Brain microvascular endothelial cell (primary cell): ENCODE measurements at regions not wholly inside any gene's neighbourhood (a gene's known extent, or its start where the extent isn't known, plus 50 kb on each side); places are given as distances from the start of the nearest gene placed in this dataset.

Experiments used
- DNase-seq: peaks from one replicate; pipeline ENCODE4 v3.0.0-alpha.2; 2020
- H3K27ac ChIP-seq: fragments of 250-450 bp; sonication (Bioruptor Pico); 2 replicates; pipeline ENCODE4 v1.5.1; 2020; ENCODE audit warnings: mild to moderate bottlenecking, moderate library complexity
- H3K27me3 ChIP-seq: fragments of 250-450 bp; sonication (Bioruptor Pico); replicated peaks from 2 replicates; pipeline ENCODE4 v1.5.1; 2020; ENCODE audit warnings: mild to moderate bottlenecking
- H3K36me3 ChIP-seq: fragments of 250-450 bp; sonication (Bioruptor Pico); replicated peaks from 2 replicates; pipeline ENCODE4 v1.5.1; 2020; ENCODE audit warnings: mild to moderate bottlenecking
- H3K4me3 ChIP-seq: 2 replicates; pipeline ENCODE4 v1.5.1; 2011; ENCODE audit warnings: low read depth, mild to moderate bottlenecking, control low read depth, low read length, moderate library complexity
- in situ Hi-C: cut with HindIII; loops from 2 replicates; pipeline ENCODE4 v1.10.0; 2017; ENCODE audit warnings: low sequenced_read_pairs, low pct_ligation_motif_present
- TF ChIP-seq, protein P1 (sequence below): IDR thresholded peaks from 2 replicates; pipeline ENCODE4 v1.5.1; 2011; ENCODE audit warnings: low read depth, mild to moderate bottlenecking, moderate library complexity, low read length, control low read depth, inconsistent platforms; ENCODE audit errors: missing control alignments

DNA sequence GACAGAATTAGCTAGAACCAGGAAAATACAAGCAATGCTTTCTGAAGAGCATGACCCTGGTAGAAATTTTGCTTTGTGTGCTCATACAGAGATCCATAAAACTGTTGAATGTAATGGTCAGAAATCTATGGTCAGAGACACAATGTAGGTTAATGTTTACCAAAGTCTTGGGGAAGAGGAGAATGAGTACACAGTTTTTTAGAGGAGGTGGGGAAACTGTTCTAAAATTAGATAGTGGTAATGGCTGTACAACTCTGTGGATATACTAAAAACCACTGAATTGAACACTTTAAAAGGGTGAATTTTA lies 109.5 kb upstream of the ARHGAP5 start:
- Histone ChIP-seq H3K36me3 (no peaks in the 10 kb centered on the region), H3K27me3 (no peaks in the 10 kb centered on the region), H3K4me3 (no peak overlapping the region), H3K27ac (no peak overlapping the region)
- TF ChIP-seq, protein P1, sequence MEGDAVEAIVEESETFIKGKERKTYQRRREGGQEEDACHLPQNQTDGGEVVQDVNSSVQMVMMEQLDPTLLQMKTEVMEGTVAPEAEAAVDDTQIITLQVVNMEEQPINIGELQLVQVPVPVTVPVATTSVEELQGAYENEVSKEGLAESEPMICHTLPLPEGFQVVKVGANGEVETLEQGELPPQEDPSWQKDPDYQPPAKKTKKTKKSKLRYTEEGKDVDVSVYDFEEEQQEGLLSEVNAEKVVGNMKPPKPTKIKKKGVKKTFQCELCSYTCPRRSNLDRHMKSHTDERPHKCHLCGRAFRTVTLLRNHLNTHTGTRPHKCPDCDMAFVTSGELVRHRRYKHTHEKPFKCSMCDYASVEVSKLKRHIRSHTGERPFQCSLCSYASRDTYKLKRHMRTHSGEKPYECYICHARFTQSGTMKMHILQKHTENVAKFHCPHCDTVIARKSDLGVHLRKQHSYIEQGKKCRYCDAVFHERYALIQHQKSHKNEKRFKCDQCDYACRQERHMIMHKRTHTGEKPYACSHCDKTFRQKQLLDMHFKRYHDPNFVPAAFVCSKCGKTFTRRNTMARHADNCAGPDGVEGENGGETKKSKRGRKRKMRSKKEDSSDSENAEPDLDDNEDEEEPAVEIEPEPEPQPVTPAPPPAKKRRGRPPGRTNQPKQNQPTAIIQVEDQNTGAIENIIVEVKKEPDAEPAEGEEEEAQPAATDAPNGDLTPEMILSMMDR, result no peak
- no peak for DNase-seq
- in situ Hi-C loops, result no loop called here

DNA sequence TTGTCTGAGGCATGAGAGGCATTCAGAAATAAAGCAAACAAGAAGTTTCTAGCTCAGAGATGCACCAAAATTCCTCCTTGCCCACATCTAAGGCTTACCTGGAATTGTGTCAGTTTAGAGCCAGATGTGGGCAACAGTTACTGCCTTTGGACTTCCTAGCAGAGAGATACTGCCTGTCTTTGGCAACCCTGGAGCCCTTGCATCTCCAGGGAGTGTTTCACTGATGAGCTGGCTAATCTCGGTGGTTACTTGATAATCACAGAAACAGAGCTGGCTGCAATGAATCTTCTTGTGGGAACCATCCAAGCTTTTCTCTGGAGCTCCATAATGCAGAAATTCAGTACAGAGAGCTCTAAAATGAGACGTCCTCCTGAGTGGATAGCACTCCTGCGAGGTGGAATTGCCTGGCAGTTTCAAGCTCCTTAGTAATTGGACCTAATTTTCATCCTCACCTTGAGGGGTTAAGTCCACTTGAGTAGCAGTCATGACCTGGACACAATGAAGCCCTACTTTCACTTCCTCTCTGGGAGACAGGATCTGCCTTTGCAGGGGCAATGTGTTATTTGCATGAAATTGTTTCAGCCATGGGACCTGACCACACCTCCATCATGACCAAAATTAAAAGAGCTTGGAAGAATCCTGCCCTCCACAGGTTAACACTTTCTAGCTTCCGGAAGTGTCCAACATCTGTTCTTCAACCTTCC lies 108.8 kb upstream of the ARHGAP5 start:
- Histone ChIP-seq H3K27me3 (no peaks in the 10 kb centered on the region), H3K36me3 (no peaks in the 10 kb centered on the region), H3K27ac (no peak overlapping the region), H3K4me3 (no peak overlapping the region)
- DNase-seq, result no peak
- TF ChIP-seq, protein P1, result no peak
- in situ Hi-C loops, result no loop called here

DNA sequence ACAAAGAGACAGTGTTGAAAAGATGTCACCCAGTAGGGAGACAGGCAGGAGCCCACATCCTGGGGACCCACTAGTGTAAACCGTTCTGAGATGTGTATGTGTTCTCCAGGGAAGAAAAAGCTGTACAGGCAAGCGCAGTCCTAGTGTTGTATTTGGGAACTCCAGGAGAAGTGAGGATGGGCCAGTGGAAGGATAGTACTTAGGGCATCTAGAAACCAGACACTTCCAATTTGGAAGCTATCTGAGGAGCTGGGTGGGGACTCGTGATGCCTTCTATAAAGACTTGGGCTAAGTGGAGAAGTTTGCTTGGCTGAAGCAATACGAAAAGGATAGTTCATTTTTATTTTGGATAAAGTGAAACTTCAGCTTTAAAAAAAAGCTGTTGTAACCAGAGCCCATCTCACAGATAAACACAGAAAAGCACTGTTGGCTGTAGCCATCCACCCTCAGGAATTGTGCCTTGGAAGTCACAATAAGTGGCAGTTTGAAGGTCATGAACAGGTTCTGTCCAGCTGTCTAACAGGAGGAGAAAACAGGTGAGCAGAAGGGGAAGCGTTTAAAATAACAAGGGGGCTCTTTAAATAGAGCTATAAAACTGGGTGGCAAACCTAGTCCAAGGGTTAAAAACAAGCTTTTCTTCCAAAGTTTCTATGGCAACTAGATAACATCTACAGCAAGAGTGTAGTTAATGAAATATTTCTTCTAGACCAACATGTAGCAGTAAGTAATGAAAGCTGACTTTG lies 108.0 kb upstream of the ARHGAP5 start:
- in situ Hi-C loops, result no loop called here
- no peak overlapping the region for H3K4me3 ChIP-seq
- DNase-seq, result no peak
- H3K27me3 ChIP-seq, result no peaks in the 10 kb centered on the region
- TF ChIP-seq, protein P1, result no peak
- H3K27ac ChIP-seq, result no peak overlapping the region
- H3K36me3 ChIP-seq, result no peaks in the 10 kb centered on the region

DNA sequence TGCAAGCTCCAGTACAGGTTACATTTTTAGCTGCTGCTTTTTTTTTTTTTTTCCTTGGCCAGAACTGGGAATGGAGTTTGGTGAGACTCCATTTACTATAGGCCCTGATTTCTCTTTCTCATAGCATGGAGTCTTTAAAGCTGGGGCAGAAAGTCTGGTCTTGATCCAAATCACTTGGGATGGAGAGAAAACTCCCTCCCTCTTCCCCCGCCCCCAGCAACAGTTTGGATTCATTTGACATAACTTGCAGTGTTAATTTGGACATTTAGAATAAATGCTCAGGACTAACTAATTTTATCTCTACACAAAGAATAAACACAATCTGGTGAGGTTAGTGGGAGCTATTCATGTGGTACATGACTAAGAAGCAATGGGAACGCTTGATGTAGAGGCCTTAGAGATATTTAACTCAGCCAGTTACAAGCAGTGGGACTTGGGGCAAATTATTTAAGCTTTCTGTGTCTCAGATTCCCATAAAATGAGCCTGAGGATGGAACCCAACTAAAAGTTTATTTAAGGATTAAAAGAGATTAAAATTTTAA lies 107.3 kb upstream of the ARHGAP5 start:
- no peak for DNase-seq
- in situ Hi-C loops, result no loop called here

DNA sequence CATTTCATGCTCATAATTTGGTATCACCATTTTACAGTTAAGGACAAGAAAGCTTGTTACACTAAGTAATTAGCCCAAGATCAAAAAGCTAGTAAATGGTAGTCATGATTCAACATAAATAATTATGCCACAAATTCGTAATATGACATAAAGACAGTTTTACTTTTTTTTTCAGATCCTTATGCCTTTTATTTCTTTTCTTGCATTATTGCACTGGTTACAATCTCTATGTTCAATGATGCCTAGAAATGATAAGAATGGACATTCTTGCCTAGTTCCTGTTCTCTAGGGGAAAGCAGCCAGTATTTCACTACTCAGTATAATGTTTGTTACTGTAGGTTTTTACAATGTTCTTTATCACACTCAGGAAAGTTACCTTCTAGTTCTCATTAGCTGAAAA lies 106.4 kb upstream of the ARHGAP5 start:
- H3K27ac ChIP-seq, result no peak overlapping the region
- no peak overlapping the region for H3K4me3 ChIP-seq
- no peak for DNase-seq
- TF ChIP-seq, protein P1, result no peak
- H3K27me3 ChIP-seq, result no peaks in the 10 kb centered on the region
- in situ Hi-C loops, result no loop called here
- no peaks in the 10 kb centered on the region for H3K36me3 ChIP-seq

More for the DNA sequence above, 107.3 kb upstream of the ARHGAP5 start:
- Histone ChIP-seq H3K27me3 (no peaks in the 10 kb centered on the region), H3K27ac (no peak overlapping the region), H3K4me3 (no peak overlapping the region), H3K36me3 (no peaks in the 10 kb centered on the region)
- TF ChIP-seq, protein P1, result no peak
